Panc1 (cell line): ENCODE measurements at regions not wholly inside any gene's neighbourhood (a gene's known extent, or its start where the extent isn't known, plus 50 kb on each side); places are given as distances from the start of the nearest gene placed in this dataset.

ENCODE experiments used
- ATAC-seq: fragments of 200-7000 bp; cut with Tn5 transposase; 2 replicates; pipeline ENCODE4 v1.9.1; 2020; ENCODE audit warnings: mild to moderate bottlenecking, moderate library complexity
- BruUV-seq: library from RNA; stranded (reverse); fragments of 400-500 nt; replicated peaks from 2 replicates; lab custom pipeline; 2021; lab: Mats Ljungman, UMichigan
- CTCF ChIA-PET: fragments of 300-600 bp; sonication (Branson Sonifier 250); formaldehyde crosslinking; loops from one replicate; lab custom pipeline; 2022; ENCODE audit warnings: antibody characterized with exemption; lab: Charles Lee
- POLR2A ChIA-PET: fragments of 300-600 bp; sonication (Branson Sonifier 250); formaldehyde crosslinking; loops from one replicate; lab custom pipeline; 2022; ENCODE audit warnings: antibody characterized with exemption; lab: Charles Lee
- DNase-seq: peaks from one replicate; pipeline ENCODE4 v3.0.0-alpha.2; 2010; ENCODE audit warnings: low read depth, low spot score
- H3K27ac ChIP-seq: 2 replicates; pipeline ENCODE4 v1.5.1; 2011; ENCODE audit warnings: mild to moderate bottlenecking, low read length, inconsistent platforms
- H3K27me3 ChIP-seq: fragments of 200-500 bp; sonication (Bioruptor generic); 2 replicates; pipeline ENCODE4 v1.6.0; 2014; ENCODE audit warnings: low read length, inconsistent platforms; ENCODE audit not compliant: control insufficient read depth, insufficient read depth
- H3K36me3 ChIP-seq: fragments of 200-500 bp; sonication (Bioruptor generic); 2 replicates; pipeline ENCODE4 v1.5.1; 2014; ENCODE audit warnings: inconsistent platforms, mild to moderate bottlenecking, low read length, moderate library complexity; ENCODE audit not compliant: control insufficient read depth, insufficient read depth
- H3K4me1 ChIP-seq: 2 replicates; pipeline ENCODE4 v1.5.1; 2011; ENCODE audit warnings: inconsistent platforms, mild to moderate bottlenecking, low read length, moderate library complexity; ENCODE audit not compliant: control insufficient read depth, insufficient read depth
- H3K4me3 ChIP-seq, 2 experiments: 2 replicates each; pipeline ENCODE4 v1.5.1; 2011 to 2012; ENCODE audit warnings: low read depth in 2 of 2, low read length in 2 of 2, mild to moderate bottlenecking in 2 of 2, inconsistent platforms in 1 of 2, moderate library complexity in 1 of 2
- H3K9me3 ChIP-seq: fragments of 200-500 bp; sonication (Bioruptor generic); 2 replicates; pipeline ENCODE4 v1.5.1; 2014; ENCODE audit warnings: low read depth, mild to moderate bottlenecking, inconsistent platforms, low read length, moderate library complexity; ENCODE audit not compliant: control insufficient read depth, insufficient read depth
- CTCF ChIP-seq: fragments of 450-650 bp; IDR thresholded peaks from 2 replicates; pipeline ENCODE4 v1.5.1; 2017; ENCODE audit warnings: mild to moderate bottlenecking
- POLR2AphosphoS5 ChIP-seq: IDR thresholded peaks from 2 replicates; pipeline ENCODE4 v1.6.1; 2012; ENCODE audit warnings: mild to moderate bottlenecking, low read depth, low read length, moderate library complexity
- REST ChIP-seq, 2 experiments: IDR thresholded peaks; 2 replicates each; pipeline ENCODE4 v1.6.1; 2011 to 2012; ENCODE audit warnings: low read depth in 2 of 2, control low read depth in 1 of 2, low read length in 1 of 2, mild to moderate bottlenecking in 1 of 2, moderate library complexity in 1 of 2; ENCODE audit not compliant: insufficient read depth in 1 of 2
- SIN3A ChIP-seq: IDR thresholded peaks from 2 replicates; pipeline ENCODE4 v1.6.1; 2012; ENCODE audit warnings: low read depth, mild to moderate bottlenecking, low read length, moderate library complexity, borderline replicate concordance; ENCODE audit not compliant: insufficient read depth
- TCF7L2 ChIP-seq: IDR thresholded peaks from 2 replicates; pipeline ENCODE4 v1.6.1; 2011; ENCODE audit warnings: mild to moderate bottlenecking, low read depth, low read length, inconsistent platforms
- in situ Hi-C: cut with HindIII; loops from 2 replicates; pipeline ENCODE4 v1.10.0; 2016; ENCODE audit warnings: low sequenced_read_pairs, low pct_unique_long_range_greater_than_20kb
- intact Hi-C: fragments of 100-400 bp; cut with micrococcal nuclease; formaldehyde crosslinking; loops from one replicate; pipeline ENCODE4 v1.10.0; 2022; ENCODE audit not compliant: unreplicated experiment

- CTCF ChIA-PET, result no interaction called here
- H3K36me3 ChIP-seq, result no peaks in the 10 kb centered on the region
- no peaks in the 10 kb centered on the region for H3K4me1 ChIP-seq
- intact Hi-C loops, result no loop called here
- no peak overlapping the region for H3K27ac ChIP-seq
- ATAC-seq (0 out of 2 replicates have a peak, but pooled peaks have one; percentile 30), DNase-seq (no peak)
- no peaks in the 10 kb centered on the region for H3K9me3 ChIP-seq
- no peak overlapping the region for H3K4me3 ChIP-seq
- no TSS peak for BruUV-seq
- in situ Hi-C loops, result no loop called here
- POLR2A ChIA-PET, result no interaction called here
- H3K27me3 ChIP-seq, result no peaks in the 10 kb centered on the region; the same call in 1 of the 2 replicates
- TF ChIP-seq SIN3A (no peak), REST (IDR thresholded peaks at IDR 0.05; ENCODE audit: insufficient read depth in 1 of 2, low read depth in 2 of 2, low read length in 1 of 2) (no peak), TCF7L2 (no peak), POLR2AphosphoS5 (no peak), CTCF (no peak)
Measured at GRCh38 chr2:3035385-3036050, 342.1 kb downstream of the EIPR1 start.

- Histone ChIP-seq H3K27me3 (peaks cover 2% of the 10 kb centered on the region; the same call in 1 of the 2 replicates), H3K4me1 (no peaks in the 10 kb centered on the region), H3K4me3 (no peak overlapping the region), H3K36me3 (no peaks in the 10 kb centered on the region), H3K27ac (no peak overlapping the region), H3K9me3 (no peaks in the 10 kb centered on the region)
- CTCF ChIA-PET, result no interaction called here
- intact Hi-C loops (no loop called here), in situ Hi-C loops (no loop called here)
- TF ChIP-seq SIN3A (no peak), REST (IDR thresholded peaks at IDR 0.05; ENCODE audit: insufficient read depth in 1 of 2, low read depth in 2 of 2, low read length in 1 of 2) (no peak), POLR2AphosphoS5 (no peak), TCF7L2 (no peak), CTCF (no peak)
- DNase-seq (no peak), ATAC-seq (peak; percentile 30; the same call in 1 of the 2 replicates)
- BruUV-seq, result no TSS peak
- POLR2A ChIA-PET, result no interaction called here
Measured at GRCh38 chr2:3034856-3035255, 342.8 kb downstream of the EIPR1 start.
